B cell (primary cell): ENCODE measurements at regions not wholly inside any gene's neighbourhood (a gene's known extent, or its start where the extent isn't known, plus 50 kb on each side); places are given as distances from the start of the nearest gene placed in this dataset.

Experiments
- ATAC-seq: fragments of 200-7000 bp; cut with Tn5 transposase; one replicate; pipeline ENCODE4 v1.10.0; 2021; ENCODE audit warnings: low read depth, mild to moderate bottlenecking, moderate number of reproducible peaks, moderate library complexity
- CTCF ChIA-PET: fragments of 350-600 bp; sonication (Branson Sonifier 250); formaldehyde crosslinking; loops from one replicate; lab custom pipeline; 2021; ENCODE audit warnings: antibody characterized with exemption, inconsistent platforms; lab: Charles Lee
- POLR2A ChIA-PET: fragments of 350-600 bp; sonication (Branson Sonifier 250); formaldehyde crosslinking; loops from one replicate; lab custom pipeline; 2021; ENCODE audit warnings: antibody characterized with exemption; lab: Charles Lee
- DNase-seq: peaks from one replicate; pipeline ENCODE4 v3.0.0; 2013
- H2AFZ ChIP-seq: 2 replicates; pipeline ENCODE4 v1.6.1; 2012; ENCODE audit warnings: mild to moderate bottlenecking, low read depth, low read length; ENCODE audit not compliant: insufficient read depth, poor library complexity, severe bottlenecking
- H3K27ac ChIP-seq, 2 donors: 1 replicate in 1 of 2; 2 replicates in 1 of 2; pipeline ENCODE4 v1.5.1; 2012 to 2013; ENCODE audit warnings: low read length in 2 of 2, mild to moderate bottlenecking in 2 of 2, moderate library complexity in 1 of 2
- H3K27me3 ChIP-seq, 4 experiments: fragments of 200-600 bp in 1 of 4; sonication (generic) in 1 of 4; replicated peaks in 1 of 4; 1 replicate in 2 of 4; 2 replicates in 2 of 4; pipeline versions ENCODE4 v1.6.1 to v1.7.0; 2013 to 2016; ENCODE audit warnings: low read length in 3 of 4, mild to moderate bottlenecking in 2 of 4, mixed read lengths in 1 of 4, moderate library complexity in 1 of 4; ENCODE audit not compliant: insufficient read depth in 4 of 4, control insufficient read depth in 3 of 4; ENCODE audit errors: control extremely low read depth in 1 of 4
- H3K36me3 ChIP-seq, 2 experiments: replicated peaks in 1 of 2; 1 replicate in 1 of 2; 2 replicates in 1 of 2; pipeline versions ENCODE4 v1.6.1 to v1.7.1; 2013; ENCODE audit warnings: low read length in 1 of 2; ENCODE audit not compliant: insufficient read depth in 2 of 2, control insufficient read depth in 1 of 2; ENCODE audit errors: control extremely low read depth in 1 of 2, extremely low read depth in 1 of 2
- H3K4me1 ChIP-seq, 2 donors: fragments of 200-600 bp in 1 of 2; sonication (generic) in 1 of 2; 1 replicate in 1 of 2; 2 replicates in 1 of 2; pipeline versions ENCODE4 v1.5.1 to v1.6.1; 2013 to 2017; ENCODE audit warnings: low read length in 2 of 2; ENCODE audit not compliant: control insufficient read depth in 2 of 2, insufficient read depth in 2 of 2
- H3K4me2 ChIP-seq: replicated peaks from 2 replicates; pipeline ENCODE3; 2012; ENCODE audit warnings: mild to moderate bottlenecking, low read depth, low read length; ENCODE audit not compliant: poor library complexity, severe bottlenecking
- H3K4me3 ChIP-seq, 5 experiments: fragments of 200-600 bp in 1 of 5; sonication (generic) in 1 of 5; 1 replicate in 3 of 5; 2 replicates in 2 of 5; pipeline versions ENCODE4 v1.5.1 to v1.7.0; 2011 to 2016; ENCODE audit warnings: low read length in 4 of 5, mild to moderate bottlenecking in 4 of 5, low read depth in 2 of 5, control low read depth in 1 of 5, moderate library complexity in 1 of 5; ENCODE audit not compliant: insufficient read depth in 1 of 5; ENCODE audit errors: control extremely low read depth in 1 of 5, extremely low read depth in 1 of 5
- H3K79me2 ChIP-seq: fragments of 200-600 bp; sonication (generic); one replicate; pipeline ENCODE4 v1.6.0; 2016; ENCODE audit warnings: low read length; ENCODE audit not compliant: control insufficient read depth, insufficient read depth
- H3K9ac ChIP-seq: fragments of 200-600 bp; sonication (generic); 2 replicates; pipeline ENCODE4 v1.6.1; 2017; ENCODE audit warnings: mild to moderate bottlenecking, low read length, moderate library complexity
- H3K9me3 ChIP-seq, 3 donors: one replicate each; pipeline versions ENCODE4 v1.6.1 to v1.7.1; 2013; ENCODE audit warnings: low read length in 2 of 3; ENCODE audit not compliant: control insufficient read depth in 2 of 3, insufficient read depth in 1 of 3; ENCODE audit errors: control extremely low read depth in 1 of 3
- H4K20me1 ChIP-seq: 2 replicates; pipeline ENCODE4 v1.6.0; 2012; ENCODE audit warnings: mild to moderate bottlenecking, low read length; ENCODE audit not compliant: insufficient read depth, control insufficient read depth, poor library complexity, severe bottlenecking
- H3K27ac Mint-ChIP-seq: one replicate; pipeline ENCODE4 v1.8.0; 2021; ENCODE audit warnings: mixed read lengths
- H3K27me3 Mint-ChIP-seq: one replicate; pipeline ENCODE4 v1.8.0; 2021; ENCODE audit warnings: mixed read lengths
- H3K4me1 Mint-ChIP-seq: one replicate; pipeline ENCODE4 v1.8.0; 2021; ENCODE audit warnings: mixed read lengths
- H3K4me3 Mint-ChIP-seq: one replicate; pipeline ENCODE4 v1.8.0; 2021; ENCODE audit warnings: mixed read lengths
- H3K9me3 Mint-ChIP-seq: one replicate; pipeline ENCODE4 v1.8.0; 2022; ENCODE audit warnings: mixed read lengths; ENCODE audit not compliant: insufficient read depth
- EZH2 ChIP-seq: IDR thresholded peaks from 2 replicates; pipeline ENCODE4 v1.6.1; 2012; ENCODE audit warnings: borderline replicate concordance, low read depth, mild to moderate bottlenecking, moderate library complexity, low read length; ENCODE audit not compliant: insufficient read depth, poor library complexity, severe bottlenecking
- WGBS: methylation state at CpG from one replicate; pipeline ENCODE4 v1.1.5; 2013; ENCODE audit warnings: missing lambda C conversion rate; ENCODE audit not compliant: insufficient coverage; 5-methylcytosine and 5-hydroxymethylcytosine counted together
- intact Hi-C: fragments of 100-400 bp; cut with micrococcal nuclease; formaldehyde crosslinking; loops from one replicate; pipeline ENCODE4 v1.10.0; 2022
- TF ChIP-seq, protein P1 (sequence below): fragments of 200-600 bp; IDR thresholded peaks from one replicate; pipeline ENCODE4 v1.8.0; 2022; ENCODE audit warnings: antibody characterized with exemption, mild to moderate bottlenecking

DNA sequence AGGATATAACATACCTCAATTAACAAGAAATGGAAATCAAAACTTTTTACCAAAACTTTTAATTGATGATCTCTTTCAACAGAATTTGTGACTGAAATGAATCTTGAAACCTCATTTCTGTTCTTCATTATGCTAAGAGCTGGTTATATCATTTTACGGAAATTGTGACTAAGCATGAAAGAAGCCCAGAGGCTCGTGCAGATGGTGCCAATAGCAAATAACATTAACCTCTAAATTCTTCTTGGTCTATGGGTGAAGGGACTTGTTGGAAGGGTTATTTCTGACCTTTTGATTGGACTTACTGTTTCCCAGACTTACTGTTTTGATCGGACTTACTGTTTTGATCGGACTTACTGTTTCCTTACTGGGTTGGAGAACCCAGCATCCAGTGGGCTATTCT is 435.6 kb downstream of the TDRD15 start:
- Histone ChIP-seq H3K9me3 (peaks cover 0 to 1% (median 0%) of the 10 kb centered on the region in 3 donors), H3K27me3 (no peaks in the 10 kb centered on the region), H4K20me1 (no peaks in the 10 kb centered on the region), H3K9ac (no peak overlapping the region), H3K36me3 (no peaks in the 10 kb centered on the region), H3K4me1 (no peaks in the 10 kb centered on the region), H3K4me3 (no peak overlapping the region), H3K79me2 (no peaks in the 10 kb centered on the region), H3K27ac (no peak overlapping the region), H3K4me2 (no peak overlapping the region), H2AFZ (no peak overlapping the region)
- TF ChIP-seq, protein P1, sequence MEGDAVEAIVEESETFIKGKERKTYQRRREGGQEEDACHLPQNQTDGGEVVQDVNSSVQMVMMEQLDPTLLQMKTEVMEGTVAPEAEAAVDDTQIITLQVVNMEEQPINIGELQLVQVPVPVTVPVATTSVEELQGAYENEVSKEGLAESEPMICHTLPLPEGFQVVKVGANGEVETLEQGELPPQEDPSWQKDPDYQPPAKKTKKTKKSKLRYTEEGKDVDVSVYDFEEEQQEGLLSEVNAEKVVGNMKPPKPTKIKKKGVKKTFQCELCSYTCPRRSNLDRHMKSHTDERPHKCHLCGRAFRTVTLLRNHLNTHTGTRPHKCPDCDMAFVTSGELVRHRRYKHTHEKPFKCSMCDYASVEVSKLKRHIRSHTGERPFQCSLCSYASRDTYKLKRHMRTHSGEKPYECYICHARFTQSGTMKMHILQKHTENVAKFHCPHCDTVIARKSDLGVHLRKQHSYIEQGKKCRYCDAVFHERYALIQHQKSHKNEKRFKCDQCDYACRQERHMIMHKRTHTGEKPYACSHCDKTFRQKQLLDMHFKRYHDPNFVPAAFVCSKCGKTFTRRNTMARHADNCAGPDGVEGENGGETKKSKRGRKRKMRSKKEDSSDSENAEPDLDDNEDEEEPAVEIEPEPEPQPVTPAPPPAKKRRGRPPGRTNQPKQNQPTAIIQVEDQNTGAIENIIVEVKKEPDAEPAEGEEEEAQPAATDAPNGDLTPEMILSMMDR: no peak
- no peak for TF ChIP-seq EZH2
- CTCF ChIA-PET: no interaction called here
- H3K27me3 Mint-ChIP-seq: no peaks in the 10 kb centered on the region
- H3K4me3 Mint-ChIP-seq: no peak overlapping the region
- no peaks in the 10 kb centered on the region for H3K9me3 Mint-ChIP-seq
- WGBS: 94% methylated on average over 2 of the region's 4 CpGs
- no peak overlapping the region for H3K27ac Mint-ChIP-seq
- H3K4me1 Mint-ChIP-seq: no peaks in the 10 kb centered on the region
- intact Hi-C loops: no loop called here
- POLR2A ChIA-PET: no interaction called here
- ATAC-seq (no peak), DNase-seq (no peak)

DNA sequence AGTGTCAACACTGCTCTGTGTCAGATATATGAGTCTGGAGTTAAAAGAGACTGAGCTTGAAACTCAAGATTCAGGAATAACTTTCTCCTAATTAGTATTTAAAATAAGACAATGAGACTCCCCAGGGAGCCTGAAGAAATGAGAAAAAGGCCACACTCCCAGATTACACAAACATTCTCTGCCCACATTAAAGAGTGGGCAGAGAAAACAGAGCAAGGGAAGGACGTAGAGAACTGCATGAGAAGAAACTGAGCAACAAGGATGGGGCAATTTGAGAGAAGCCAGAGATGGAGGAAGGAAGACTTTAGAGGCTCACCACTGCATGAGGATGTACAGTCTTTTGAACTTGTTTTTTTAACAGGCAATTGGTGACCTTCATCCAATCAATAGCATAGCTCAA is 438.2 kb downstream of the TDRD15 start:
- Mint-ChIP-seq H3K27ac (no peak overlapping the region), H3K27me3 (no peaks in the 10 kb centered on the region), H3K4me1 (no peaks in the 10 kb centered on the region), H3K4me3 (no peak overlapping the region), H3K9me3 (no peaks in the 10 kb centered on the region)
- Histone ChIP-seq H2AFZ (no peak overlapping the region), H3K79me2 (no peaks in the 10 kb centered on the region), H3K36me3 (no peaks in the 10 kb centered on the region), H3K4me1 (no peaks in the 10 kb centered on the region), H3K4me2 (no peak overlapping the region), H3K27me3 (no peaks in the 10 kb centered on the region), H3K9me3 (peaks cover 0 to 1% (median 0%) of the 10 kb centered on the region in 3 donors), H3K27ac (no peak overlapping the region), H3K4me3 (no peak overlapping the region), H3K9ac (no peak overlapping the region), H4K20me1 (no peaks in the 10 kb centered on the region)
- intact Hi-C loops: no loop called here
- CTCF ChIA-PET: no interaction called here
- TF ChIP-seq, protein P1: no peak
- TF ChIP-seq EZH2: no peak
- DNase-seq (no peak), ATAC-seq (no peak)
- no CpG with 5 or more reads among the region's 1 CpG for WGBS
- POLR2A ChIA-PET: no interaction called here
